ENCODE measurements at regions not wholly inside any gene's neighbourhood (a gene's known extent, or its start where the extent isn't known, plus 50 kb on each side); places are given as distances from the start of the nearest gene placed in this dataset.

GRCh38 chr7:96481796-96482195, 159.9 kb upstream of the SLC25A13 start:
- DNase-seq = no peak

DNA sequence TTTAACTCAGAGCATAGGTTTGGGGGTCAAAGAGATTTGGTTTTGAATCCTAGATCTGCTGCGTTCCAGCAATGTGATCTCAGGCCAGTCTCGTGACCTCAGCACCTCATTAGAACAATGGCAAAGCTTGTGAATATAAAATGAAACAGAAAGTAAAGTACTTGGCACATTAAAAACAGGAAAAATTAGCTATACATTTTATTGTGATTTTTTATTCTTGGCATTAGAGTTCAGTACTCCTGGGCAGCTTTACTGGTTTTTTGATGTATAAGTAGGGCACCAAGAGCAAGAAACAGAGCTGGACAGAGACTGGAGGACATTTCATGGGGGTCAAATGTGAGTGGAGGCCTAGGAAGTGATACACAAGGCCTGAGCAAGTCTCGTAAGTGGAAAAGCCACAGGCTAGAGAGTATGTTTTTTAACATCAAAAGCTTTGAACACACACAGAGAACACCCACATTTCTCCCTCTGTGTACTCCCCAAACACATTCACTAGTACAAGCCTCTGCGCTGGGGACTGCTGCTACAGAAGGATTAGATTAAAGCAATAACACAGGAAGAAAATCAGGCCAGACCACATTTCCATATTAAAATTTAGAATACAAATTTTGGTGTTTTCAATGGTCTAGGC, 157.2 kb upstream of the SLC25A13 start:
- peak; percentile 7 for DNase-seq

- DNase-seq = no peak
These were observed 149.7 kb upstream of the SLC25A13 start for GRCh38 chr7:96471606-96472005.

DNA sequence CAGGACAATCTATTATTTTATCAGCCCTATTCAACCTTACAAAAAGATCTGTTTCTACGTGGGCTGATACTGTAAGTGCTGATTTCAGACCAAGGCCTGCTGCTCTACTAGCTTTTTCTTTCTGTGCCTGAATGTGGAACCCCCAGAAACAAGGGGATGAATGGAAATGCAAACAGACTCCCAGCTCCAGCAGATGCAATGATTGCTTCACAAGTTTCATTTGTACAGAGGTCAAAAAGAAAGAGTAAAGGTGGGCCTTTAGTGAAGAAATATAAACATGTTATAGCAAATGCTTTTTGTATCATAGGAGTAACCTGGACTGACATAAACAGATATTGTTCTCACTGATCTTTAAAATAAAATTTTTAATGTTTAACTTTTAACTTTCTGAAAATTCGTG, 130.2 kb upstream of the SLC25A13 start:
- DNase-seq = no peak

DNA sequence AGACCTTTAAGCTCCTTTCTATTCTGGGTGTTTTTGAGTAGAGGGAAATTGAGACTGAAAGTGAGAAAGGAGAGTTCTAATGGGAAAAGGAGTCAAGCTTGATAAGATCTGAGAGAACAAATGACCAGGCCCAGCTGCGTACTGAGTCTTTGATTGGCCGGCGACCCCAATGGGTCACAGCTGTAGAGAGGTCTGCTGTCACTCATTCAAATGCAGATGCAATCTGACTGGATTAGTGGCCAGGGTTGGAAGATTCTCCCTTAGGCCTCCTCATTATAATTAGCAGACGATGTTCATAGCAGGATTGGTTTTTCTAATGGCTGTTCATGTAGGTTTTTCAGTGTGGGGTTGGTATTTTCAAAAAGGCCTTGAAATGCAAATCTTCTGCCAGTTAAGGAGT, 127.2 kb upstream of the SLC25A13 start:
- DNase-seq = no peak

- DNase-seq = no peak
These were observed 125.3 kb upstream of the SLC25A13 start for GRCh38 chr7:96447109-96447645.

DNA sequence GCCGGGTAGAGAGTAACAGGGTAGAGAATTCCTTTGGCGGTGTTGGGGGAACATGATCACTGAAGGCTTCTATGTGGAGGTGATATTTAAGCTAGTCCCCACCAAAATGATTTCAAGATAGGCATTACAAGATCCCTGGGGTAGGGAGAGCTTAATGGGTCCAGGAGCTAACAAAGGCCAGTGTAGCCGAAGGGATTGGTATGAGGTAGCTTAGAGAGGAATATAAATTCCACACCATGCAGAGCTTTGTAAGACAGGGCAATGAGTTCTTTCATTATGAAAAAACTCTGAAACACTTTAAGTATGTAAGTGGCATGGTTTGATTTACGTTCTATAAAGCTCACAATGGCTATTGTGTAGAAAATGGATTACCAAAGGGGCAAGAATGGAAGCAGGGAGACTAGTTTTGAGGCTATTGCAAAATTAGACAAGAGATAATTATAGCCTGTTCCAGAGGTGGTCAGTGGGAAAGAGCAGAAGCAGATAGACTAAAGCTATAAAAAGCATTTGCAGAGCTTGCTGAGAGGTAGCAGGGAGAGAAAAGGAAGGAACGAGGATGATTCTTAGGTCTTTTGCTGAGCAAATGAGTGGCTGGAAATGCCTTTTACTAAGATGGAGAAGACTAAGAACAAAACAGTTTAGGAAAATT, 119.7 kb upstream of the SLC25A13 start:
- no peak for DNase-seq

GRCh38 chr7:96440328-96440727, 118.4 kb upstream of the SLC25A13 start:
- DNase-seq = no peak

DNA sequence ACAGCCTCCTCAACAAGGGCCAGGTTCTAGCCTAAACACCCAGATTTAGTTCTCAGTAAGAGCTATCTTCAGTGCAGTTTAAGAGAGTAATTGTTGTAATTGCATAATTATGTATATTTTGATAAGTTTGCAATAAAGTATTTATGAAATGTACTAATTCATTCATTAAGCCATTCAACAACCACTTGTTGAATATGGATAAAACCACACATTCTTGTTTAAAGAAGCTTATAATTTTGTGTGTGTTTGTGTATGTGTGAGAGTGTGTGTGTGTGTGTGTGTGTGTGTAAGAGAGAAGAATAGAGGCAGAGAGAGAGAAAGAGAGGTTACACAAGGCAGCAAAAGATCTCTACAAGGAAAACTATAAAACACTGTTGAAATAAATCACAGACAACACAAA, 115.0 kb upstream of the SLC25A13 start:
- no peak for DNase-seq

DNA sequence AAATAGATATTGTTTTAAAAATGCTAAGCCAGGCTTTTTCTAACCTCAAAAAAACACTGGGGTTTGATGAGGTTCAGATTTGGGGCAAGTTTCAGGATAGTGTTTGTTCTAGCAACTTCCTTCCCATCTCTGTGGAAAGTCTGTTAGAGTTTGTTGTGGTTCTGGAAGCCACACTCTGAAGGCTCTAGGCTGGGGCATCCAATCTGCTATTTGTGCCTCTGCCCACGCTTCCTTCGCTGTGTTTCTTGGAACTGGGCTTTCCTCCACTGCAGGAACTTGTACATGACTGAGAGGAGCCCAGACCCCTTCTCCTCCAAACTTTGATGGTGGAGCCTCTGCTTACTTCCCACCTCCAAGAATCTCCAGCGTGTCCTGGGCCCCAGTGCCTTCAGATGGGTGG, 108.5 kb upstream of the SLC25A13 start:
- no peak for DNase-seq

- no peak for DNase-seq
These were observed 105.2 kb upstream of the SLC25A13 start for GRCh38 chr7:96427143-96427542.

- DNase-seq = no peak
These were observed 104.8 kb upstream of the SLC25A13 start for GRCh38 chr7:96426685-96427084.

GRCh38 chr7:96426027-96426426, 104.1 kb upstream of the SLC25A13 start:
- no peak for DNase-seq

- DNase-seq = no peak
These were observed 102.5 kb upstream of the SLC25A13 start for GRCh38 chr7:96424411-96424810.

GRCh38 chr7:96422388-96422787, 100.5 kb upstream of the SLC25A13 start:
- no peak for DNase-seq

GRCh38 chr7:96418581-96418980, 96.7 kb upstream of the SLC25A13 start:
- DNase-seq = no peak

- DNase-seq = no peak
These were observed 95.9 kb upstream of the SLC25A13 start for GRCh38 chr7:96417784-96418183.

DNA sequence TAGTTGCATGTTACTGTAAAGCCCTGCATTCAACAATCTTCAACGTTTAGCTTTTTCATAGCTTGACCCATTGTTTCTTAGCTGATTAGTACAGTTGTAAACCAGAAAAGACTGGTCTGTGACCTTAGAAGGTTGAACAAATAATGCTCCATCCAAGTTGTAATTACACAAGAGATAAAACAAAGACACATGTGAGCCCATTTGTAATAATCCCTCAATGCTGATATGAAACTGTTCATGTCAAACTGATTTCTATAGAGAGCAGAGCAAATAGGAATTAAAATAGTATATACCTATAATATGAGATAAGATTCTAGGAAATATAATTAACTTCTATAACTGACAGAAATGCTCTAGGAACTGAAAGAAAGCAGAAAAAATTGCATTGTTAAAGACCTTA, 94.7 kb upstream of the SLC25A13 start:
- DNase-seq = no peak

DNA sequence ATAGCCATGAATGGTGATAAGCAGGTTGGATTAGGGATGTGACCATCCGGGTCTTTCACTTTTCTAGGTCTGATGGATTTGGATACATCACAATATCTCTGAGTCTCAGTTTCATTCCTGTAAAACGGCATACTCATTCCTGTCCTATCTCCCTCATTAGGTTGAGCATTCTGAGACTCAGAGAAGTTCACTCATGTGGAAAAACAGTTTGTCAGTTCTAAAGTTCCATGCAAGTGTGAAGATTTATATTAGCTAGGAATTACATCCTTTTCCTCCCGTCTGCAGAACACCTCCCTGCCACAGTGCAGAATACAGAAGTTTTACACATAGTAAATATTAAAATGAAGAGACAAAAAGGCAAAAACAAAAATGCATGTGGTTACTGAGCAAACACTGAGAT, 94.2 kb upstream of the SLC25A13 start:
- DNase-seq = no peak

DNA sequence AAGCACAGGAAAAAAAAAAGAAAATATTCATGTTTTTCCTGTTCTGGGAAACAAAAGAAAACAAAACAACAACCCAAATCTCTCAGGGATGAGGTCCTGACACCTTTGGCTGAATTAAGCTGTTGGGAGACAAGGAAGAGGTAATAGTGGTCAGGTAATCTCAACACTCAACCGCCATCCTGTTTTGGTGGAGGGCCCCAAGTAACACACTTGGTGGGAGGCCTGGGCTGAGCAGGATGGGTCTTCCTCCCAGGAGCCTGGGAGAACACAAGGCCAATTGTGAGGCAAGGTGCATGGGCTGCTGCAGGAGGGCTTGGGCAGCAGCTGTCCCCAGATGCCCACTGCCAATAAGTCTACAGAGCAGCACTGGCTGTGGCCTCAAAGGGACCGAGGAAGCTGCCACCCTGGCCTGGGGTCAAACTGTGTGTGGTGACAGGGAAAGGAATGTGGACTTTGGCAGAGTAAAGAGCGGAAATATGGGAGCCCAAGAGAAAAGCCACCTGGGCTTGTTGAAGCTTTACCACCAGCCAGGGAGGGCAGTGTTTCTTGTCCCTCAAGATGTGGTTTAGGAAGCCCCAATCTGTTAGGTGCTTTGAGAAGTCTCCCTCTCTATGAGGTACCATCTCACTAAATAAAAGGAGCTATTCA, 93.5 kb upstream of the SLC25A13 start:
- no peak for DNase-seq

DNA sequence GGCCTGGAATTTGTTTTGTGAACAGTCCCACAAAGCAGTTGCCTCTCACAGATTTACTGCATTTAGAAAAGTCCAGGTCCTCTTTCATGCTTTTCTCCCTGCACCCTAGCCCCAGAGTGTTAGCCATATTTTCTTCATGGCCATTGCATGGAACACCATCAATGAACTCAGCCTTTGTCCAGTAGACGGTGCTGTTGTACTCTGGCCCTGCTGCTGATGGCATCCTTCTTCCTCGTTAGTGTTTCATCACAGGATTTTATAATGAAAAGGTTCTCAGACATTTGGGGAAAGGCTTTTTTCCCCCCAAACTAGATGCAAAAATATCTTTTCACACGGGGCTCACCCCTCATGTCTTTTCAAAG, 93.0 kb upstream of the SLC25A13 start:
- DNase-seq = peak; percentile 60

DNA sequence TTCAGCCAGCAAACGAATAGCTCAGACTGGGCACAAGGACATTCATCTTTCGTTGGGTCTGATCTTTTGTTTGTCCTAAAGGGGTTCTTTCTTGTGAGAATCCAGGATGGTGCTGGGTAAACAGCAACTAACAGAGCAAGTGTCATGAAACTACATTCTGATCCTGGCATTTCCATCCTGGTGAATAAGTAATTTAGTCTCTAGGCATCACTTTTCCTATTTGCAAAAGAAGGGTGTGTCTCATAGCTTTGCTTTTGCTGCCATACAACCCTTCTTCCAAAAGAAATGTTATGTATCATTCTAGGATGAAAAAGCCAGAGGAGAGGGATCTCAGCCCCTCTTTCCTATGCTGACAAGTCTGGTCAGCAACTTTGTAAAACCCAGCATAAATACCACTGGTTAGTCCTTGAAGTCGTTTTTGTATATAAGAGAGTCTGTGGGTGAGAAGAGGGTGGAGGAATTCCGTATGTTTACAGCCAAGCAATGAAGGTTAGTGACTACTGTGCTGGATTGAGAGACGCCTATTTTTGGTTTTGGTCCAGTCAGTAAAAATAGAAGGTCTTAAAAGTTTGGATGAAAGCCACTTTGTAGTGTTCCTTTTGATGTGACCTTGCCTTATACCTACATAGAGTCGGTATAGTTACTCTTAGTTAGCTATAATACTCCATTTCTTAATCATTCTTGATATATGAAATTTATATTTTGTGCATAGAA, 88.4 kb upstream of the SLC25A13 start:
- DNase-seq = no peak

DNA sequence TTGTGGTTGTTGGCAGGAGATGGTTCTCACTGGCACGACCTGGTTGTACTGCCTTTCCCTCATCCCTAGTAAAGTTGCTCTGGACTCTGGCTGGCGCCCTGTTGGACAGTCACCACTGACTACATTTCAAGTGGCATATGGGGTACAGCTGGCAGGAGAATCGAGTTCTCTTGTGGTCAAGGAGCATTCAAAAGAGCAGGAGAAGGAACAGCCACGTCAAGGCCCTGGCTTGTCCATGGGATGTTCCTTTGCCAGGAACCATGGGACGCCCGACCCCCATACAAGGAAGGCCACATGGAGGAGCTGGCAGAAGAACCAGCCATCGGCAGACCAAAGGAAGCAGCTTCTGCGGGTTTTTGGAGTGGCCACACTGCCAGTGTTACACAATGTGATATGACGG, 87.0 kb upstream of the SLC25A13 start:
- DNase-seq = no peak

DNA sequence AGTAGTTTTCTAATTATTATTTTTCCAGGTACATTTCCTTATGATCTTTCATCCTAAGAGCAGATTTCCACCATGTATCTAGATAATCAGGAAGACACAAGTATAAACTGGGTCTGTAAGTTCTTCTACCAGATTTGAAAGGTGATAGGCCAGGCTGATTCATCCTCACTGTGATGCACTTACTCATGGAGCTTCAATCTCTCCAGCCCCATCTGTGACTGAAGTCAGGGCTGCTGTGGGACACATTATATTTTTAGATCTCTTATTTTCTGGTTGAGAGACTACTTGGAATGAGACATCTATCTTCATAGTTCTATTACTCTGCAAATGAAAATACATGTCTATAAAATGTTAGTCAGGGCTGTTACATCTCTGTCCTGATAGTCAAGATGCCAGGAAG, 85.5 kb upstream of the SLC25A13 start:
- DNase-seq = no peak

Data from activated CD4-positive, alpha-beta T cell treated with anti-CD3 and anti-CD28 coated beads, Interleukin-10, Interleukin-2, amounts not matched to agents 100 ng/mL and 50 ng/mL, durations not matched to agents 16 hours and 8 hours (primary cell).